Upper lobe of left lung (tissue), 4 donors: ENCODE measurements at regions not wholly inside any gene's neighbourhood (a gene's known extent, or its start where the extent isn't known, plus 50 kb on each side); places are given as distances from the start of the nearest gene placed in this dataset.

Source experiments
- POLR2AphosphoS5 ChIP-seq, 2 donors: sonication (generic); formaldehyde crosslinking; IDR thresholded peaks; one replicate each; pipeline ENCODE4 v1.5.1; 2017; ENCODE audit warnings: antibody characterized with exemption in 2 of 2
- TF ChIP-seq, protein P1 (sequence below), 6 experiments: fragments of 450-650 bp in 4 of 6; fragments of 200-600 bp in 2 of 6; sonication (generic) in 2 of 6; IDR thresholded peaks; one replicate each; pipeline ENCODE4 v1.5.1; 2016 to 2019; ENCODE audit warnings: antibody characterized with exemption in 6 of 6

DNA sequence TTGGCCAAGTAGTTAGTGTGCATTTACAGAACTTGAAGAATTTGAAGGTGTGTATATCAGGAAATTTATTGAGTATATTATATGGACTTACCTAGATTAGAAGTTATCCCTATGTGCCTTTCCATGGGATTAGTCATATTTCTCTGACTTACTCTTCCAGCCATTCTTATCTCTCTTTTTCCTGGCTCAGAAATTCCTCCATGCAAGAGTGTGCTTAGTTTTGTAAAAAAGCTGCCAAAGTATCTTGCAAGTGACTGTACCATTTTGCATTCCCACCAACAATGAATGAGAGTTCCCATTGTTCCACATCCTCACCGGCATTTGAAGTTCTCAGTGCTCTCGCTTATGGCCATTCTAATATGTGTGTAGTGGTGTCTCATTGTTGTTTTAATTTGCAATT, 82.2 kb upstream of the GUCA2B start:
- TF ChIP-seq, protein P1, sequence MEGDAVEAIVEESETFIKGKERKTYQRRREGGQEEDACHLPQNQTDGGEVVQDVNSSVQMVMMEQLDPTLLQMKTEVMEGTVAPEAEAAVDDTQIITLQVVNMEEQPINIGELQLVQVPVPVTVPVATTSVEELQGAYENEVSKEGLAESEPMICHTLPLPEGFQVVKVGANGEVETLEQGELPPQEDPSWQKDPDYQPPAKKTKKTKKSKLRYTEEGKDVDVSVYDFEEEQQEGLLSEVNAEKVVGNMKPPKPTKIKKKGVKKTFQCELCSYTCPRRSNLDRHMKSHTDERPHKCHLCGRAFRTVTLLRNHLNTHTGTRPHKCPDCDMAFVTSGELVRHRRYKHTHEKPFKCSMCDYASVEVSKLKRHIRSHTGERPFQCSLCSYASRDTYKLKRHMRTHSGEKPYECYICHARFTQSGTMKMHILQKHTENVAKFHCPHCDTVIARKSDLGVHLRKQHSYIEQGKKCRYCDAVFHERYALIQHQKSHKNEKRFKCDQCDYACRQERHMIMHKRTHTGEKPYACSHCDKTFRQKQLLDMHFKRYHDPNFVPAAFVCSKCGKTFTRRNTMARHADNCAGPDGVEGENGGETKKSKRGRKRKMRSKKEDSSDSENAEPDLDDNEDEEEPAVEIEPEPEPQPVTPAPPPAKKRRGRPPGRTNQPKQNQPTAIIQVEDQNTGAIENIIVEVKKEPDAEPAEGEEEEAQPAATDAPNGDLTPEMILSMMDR (IDR thresholded peaks at IDR 0.05): no peak
- TF ChIP-seq POLR2AphosphoS5 (IDR thresholded peaks at IDR 0.05): no peak
